RWPE1 (cell line): ENCODE measurements at regions not wholly inside any gene's neighbourhood (a gene's known extent, or its start where the extent isn't known, plus 50 kb on each side); places are given as distances from the start of the nearest gene placed in this dataset.

ENCODE experiments used
- CTCF ChIA-PET: fragments of 350-600 bp; sonication (Branson Sonifier 250); formaldehyde crosslinking; extraction: SDS; loops from one replicate; lab custom pipeline; 2021; lab: Yijun Ruan, JAX
- POLR2A ChIA-PET: fragments of 400-600 bp; formaldehyde crosslinking; extraction: SDS; loops from one replicate; lab custom pipeline; 2020; ENCODE audit warnings: antibody characterized with exemption; ENCODE audit not compliant: low non-redundant PET; lab: Yijun Ruan, JAX
- DNase-seq: peaks from one replicate; pipeline ENCODE4 v3.0.0; 2012; ENCODE audit warnings: low spot score
- H3K27ac ChIP-seq: fragments of 450-650 bp; 2 replicates; pipeline ENCODE4 v1.5.1; 2017
- CTCF ChIP-seq: fragments of 450-650 bp; conservative IDR thresholded peaks from 2 replicates; pipeline ENCODE4 v1.5.1; 2017; ENCODE audit warnings: low read depth, mild to moderate bottlenecking

DNA sequence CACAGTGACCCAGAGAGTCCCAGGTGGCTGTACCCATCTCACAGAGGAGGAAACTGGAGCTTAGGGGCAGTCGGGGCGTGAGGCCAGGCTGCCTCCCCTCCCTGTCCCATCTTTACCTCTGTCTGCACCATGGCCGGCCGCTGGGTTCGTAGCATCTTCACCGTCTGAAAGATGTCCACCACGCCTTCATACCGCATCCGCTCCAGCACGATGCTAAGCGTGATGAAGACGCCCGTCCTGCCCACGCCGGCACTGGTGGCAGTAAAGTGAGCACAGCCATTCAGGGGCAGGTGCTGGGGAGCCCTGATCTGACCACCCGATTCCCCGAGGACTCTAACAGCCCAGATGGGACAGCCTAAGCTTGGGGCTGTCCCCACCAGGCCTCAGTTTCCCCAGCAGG lies 132.8 kb downstream of the PTPRS start:
- ChIA-PET POLR2A (no interaction called here), CTCF (interaction anchor here (0.6 to 0.7 kb wide), 3 partner anchors 14 to 374 kb away, joined by 3 to 6 read pairs (median 4); no protein-coding TSS in a partner anchor)
- H3K27ac ChIP-seq, result no peak overlapping the region
- no peak for DNase-seq
- TF ChIP-seq CTCF, result no peak

DNA sequence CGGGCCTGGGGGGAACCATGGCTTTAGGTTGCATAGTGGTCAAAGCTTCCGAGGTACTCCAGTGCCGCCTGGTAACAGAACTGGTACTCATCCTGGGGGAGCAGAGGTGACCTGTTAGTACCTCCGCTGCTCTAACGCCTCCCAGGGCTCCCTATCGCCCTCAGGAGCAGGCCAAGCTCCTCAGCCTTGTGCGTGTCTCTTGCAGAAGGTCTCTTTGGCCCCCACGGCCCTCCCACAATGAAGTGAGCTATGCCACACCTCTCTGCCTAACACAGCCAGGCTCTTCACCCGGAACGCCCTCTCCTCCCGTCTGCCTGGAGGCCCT lies 133.9 kb downstream of the PTPRS start:
- POLR2A ChIA-PET, result no interaction called here
- CTCF ChIA-PET, result interaction anchor here (0.6 to 0.7 kb wide), 2 partner anchors 14 to 174 kb away, joined by 3 to 5 read pairs; no protein-coding TSS in a partner anchor
- DNase-seq, result no peak
- no peak for TF ChIP-seq CTCF
- no peak overlapping the region for H3K27ac ChIP-seq

DNA sequence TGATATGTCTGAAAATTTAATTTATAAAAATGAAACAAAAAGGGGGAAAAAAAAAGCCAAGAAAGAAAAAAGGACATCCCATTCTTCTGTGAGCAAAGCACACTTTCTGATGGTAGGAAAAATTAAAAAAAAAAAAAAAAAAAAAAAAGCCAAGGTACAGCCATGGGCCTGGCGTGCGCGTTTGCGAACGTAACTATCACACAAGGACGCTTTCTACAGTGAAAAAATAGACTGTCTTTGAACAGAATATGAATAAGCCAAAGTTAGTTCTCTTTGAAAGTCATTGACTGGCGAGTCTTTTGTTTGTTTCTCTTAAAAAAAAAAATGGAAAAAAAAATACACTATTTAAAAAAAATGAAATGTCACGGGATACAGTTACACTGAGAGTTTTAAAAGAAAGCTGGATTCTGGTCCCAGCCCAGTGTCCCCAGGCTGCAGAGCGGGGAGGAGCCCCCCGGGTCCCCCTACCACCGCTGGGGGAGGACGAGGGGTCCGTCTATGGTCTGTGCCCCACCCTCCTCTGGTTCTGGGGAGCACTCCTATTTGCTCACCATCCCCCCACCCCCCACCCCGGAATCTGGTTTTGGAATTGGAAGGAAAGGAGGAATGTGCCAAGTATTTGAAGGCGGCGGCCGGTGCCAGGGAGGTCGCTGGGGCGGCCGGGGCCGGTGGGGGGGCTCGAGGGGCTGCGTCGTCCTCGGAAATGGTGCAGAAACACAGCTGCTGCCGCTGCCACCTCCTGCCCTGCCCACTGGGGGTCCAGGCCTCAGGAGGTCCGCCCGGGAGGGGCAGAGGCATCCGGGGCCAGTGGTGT lies 134.5 kb downstream of the PTPRS start:
- H3K27ac ChIP-seq, result no peak overlapping the region
- no peak for TF ChIP-seq CTCF
- DNase-seq, result no peak
- ChIA-PET CTCF (interaction anchor here (0.6 to 0.7 kb wide), 2 partner anchors 15 to 175 kb away, joined by 3 to 5 read pairs; no protein-coding TSS in a partner anchor), POLR2A (no interaction called here)

- ChIA-PET POLR2A (no interaction called here), CTCF (no interaction called here)
- no peak for TF ChIP-seq CTCF
- no peak for DNase-seq
- H3K27ac ChIP-seq, result no peak overlapping the region
Observed at GRCh38 chr19:5205381-5205780, 135.2 kb downstream of the PTPRS start.

- ChIA-PET POLR2A (no interaction called here), CTCF (interaction anchor here (0.6 kb wide), 2 partner anchors 171 to 174 kb away, joined by 3 read pairs; no protein-coding TSS in a partner anchor)
- no peak for DNase-seq
- no peak for TF ChIP-seq CTCF
- H3K27ac ChIP-seq, result no peak overlapping the region
Observed at GRCh38 chr19:5204212-5204611, 136.4 kb downstream of the PTPRS start.
